ENCODE measurements at regions not wholly inside any gene's neighbourhood (a gene's known extent, or its start where the extent isn't known, plus 50 kb on each side); places are given as distances from the start of the nearest gene placed in this dataset.
"Not testable (repeated sequence)": the region's sequence is repeated elsewhere in the genome, so short reads cannot be mapped to it uniquely, and the experiment has no call there.

GRCh38 chrX:87005885-87006284, 511.7 kb upstream of the KLHL4 start:
- no peak for TF ChIP-seq CTCF (IDR thresholded peaks at IDR 0.05; ENCODE audit: extremely low read depth, insufficient read depth, missing control alignments)
- in situ Hi-C loops (cut with MboI; ENCODE audit: low pct_unique_long_range_greater_than_20kb, low sequenced_read_pairs, unreplicated experiment): no loop called here
- DNase-seq (ENCODE audit: low spot score): no peak

- in situ Hi-C loops (cut with MboI; ENCODE audit: low pct_unique_long_range_greater_than_20kb, low sequenced_read_pairs, unreplicated experiment): no loop called here
- TF ChIP-seq CTCF (IDR thresholded peaks at IDR 0.05; ENCODE audit: extremely low read depth, insufficient read depth, missing control alignments): no peak
- no peak for DNase-seq (ENCODE audit: low spot score)
Observed at GRCh38 chrX:87006561-87006960, 511.0 kb upstream of the KLHL4 start.

- TF ChIP-seq CTCF (IDR thresholded peaks at IDR 0.05; ENCODE audit: extremely low read depth, insufficient read depth, missing control alignments): no peak
- DNase-seq (ENCODE audit: low spot score): no peak
- in situ Hi-C loops (cut with MboI; ENCODE audit: low pct_unique_long_range_greater_than_20kb, low sequenced_read_pairs, unreplicated experiment): no loop called here
Observed at GRCh38 chrX:87017210-87017609, 500.4 kb upstream of the KLHL4 start.

GRCh38 chrX:87033115-87033514, 484.5 kb upstream of the KLHL4 start:
- DNase-seq (ENCODE audit: low spot score); in situ Hi-C loops (cut with MboI; ENCODE audit: low pct_unique_long_range_greater_than_20kb, low sequenced_read_pairs, unreplicated experiment): not testable (repeated sequence)

- in situ Hi-C loops (cut with MboI; ENCODE audit: low pct_unique_long_range_greater_than_20kb, low sequenced_read_pairs, unreplicated experiment): no loop called here
Observed at GRCh38 chrX:87045352-87045751, 472.2 kb upstream of the KLHL4 start.

GRCh38 chrX:87049567-87049966, 468.0 kb upstream of the KLHL4 start:
- no peak for DNase-seq (ENCODE audit: low spot score)
- in situ Hi-C loops (cut with MboI; ENCODE audit: low pct_unique_long_range_greater_than_20kb, low sequenced_read_pairs, unreplicated experiment): no loop called here
- no peak for TF ChIP-seq CTCF (IDR thresholded peaks at IDR 0.05; ENCODE audit: extremely low read depth, insufficient read depth, missing control alignments)

More at GRCh38 chrX:87045352-87045751, 472.2 kb upstream of the KLHL4 start:
- TF ChIP-seq CTCF (IDR thresholded peaks at IDR 0.05; ENCODE audit: extremely low read depth, insufficient read depth, missing control alignments): no peak
- DNase-seq (ENCODE audit: low spot score): no peak

GRCh38 chrX:87063642-87064041, 454.0 kb upstream of the KLHL4 start:
- in situ Hi-C loops (cut with MboI; ENCODE audit: low pct_unique_long_range_greater_than_20kb, low sequenced_read_pairs, unreplicated experiment): no loop called here
- DNase-seq (ENCODE audit: low spot score): no peak
- TF ChIP-seq CTCF (IDR thresholded peaks at IDR 0.05; ENCODE audit: extremely low read depth, insufficient read depth, missing control alignments): no peak
